OCI-LY1 (cell line): ENCODE measurements at regions not wholly inside any gene's neighbourhood (a gene's known extent, or its start where the extent isn't known, plus 50 kb on each side); places are given as distances from the start of the nearest gene placed in this dataset.
"Not testable (repeated sequence)": the region's sequence is repeated elsewhere in the genome, so short reads cannot be mapped to it uniquely, and the experiment has no call there.

Experiments
- EZH2 ChIP-seq: fragments of 200-600 bp; sonication (generic), shearing (Covaris generic); IDR thresholded peaks from 2 replicates; pipeline ENCODE4 v1.8.0; 2017; ENCODE audit warnings: borderline replicate concordance, mixed run types, mild to moderate bottlenecking, antibody characterized with exemption, low read length, moderate library complexity, mixed read lengths
- TF ChIP-seq, protein P1 (sequence below): fragments of 200-600 bp; sonication (generic), shearing (Covaris generic); IDR thresholded peaks from 2 replicates; pipeline ENCODE4 v1.5.1; 2017; ENCODE audit warnings: mild to moderate bottlenecking, antibody characterized with exemption, low read length, moderate library complexity, mixed read lengths

DNA sequence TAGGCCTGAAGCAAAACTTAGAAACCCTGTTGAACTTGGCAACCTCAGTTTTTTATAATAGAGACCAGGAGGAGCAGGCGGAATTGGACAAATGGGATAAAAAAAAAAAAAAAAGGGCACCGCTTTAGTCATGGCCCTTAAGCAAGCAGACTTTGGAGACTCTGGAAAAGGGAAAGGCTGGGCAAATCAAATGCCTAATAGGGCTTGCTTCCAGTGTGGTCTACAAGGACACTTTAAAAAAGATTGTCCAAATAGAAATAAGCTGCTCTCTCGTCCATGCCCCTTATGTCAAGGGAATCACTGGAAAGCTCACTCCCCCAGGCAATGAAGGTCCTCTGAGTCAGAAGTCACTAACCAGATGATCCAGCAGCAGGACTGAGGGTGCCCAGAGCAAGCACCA is 229.0 kb upstream of the CWC22 start:
- TF ChIP-seq, protein P1, sequence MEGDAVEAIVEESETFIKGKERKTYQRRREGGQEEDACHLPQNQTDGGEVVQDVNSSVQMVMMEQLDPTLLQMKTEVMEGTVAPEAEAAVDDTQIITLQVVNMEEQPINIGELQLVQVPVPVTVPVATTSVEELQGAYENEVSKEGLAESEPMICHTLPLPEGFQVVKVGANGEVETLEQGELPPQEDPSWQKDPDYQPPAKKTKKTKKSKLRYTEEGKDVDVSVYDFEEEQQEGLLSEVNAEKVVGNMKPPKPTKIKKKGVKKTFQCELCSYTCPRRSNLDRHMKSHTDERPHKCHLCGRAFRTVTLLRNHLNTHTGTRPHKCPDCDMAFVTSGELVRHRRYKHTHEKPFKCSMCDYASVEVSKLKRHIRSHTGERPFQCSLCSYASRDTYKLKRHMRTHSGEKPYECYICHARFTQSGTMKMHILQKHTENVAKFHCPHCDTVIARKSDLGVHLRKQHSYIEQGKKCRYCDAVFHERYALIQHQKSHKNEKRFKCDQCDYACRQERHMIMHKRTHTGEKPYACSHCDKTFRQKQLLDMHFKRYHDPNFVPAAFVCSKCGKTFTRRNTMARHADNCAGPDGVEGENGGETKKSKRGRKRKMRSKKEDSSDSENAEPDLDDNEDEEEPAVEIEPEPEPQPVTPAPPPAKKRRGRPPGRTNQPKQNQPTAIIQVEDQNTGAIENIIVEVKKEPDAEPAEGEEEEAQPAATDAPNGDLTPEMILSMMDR = not testable (repeated sequence)
- not testable (repeated sequence) for TF ChIP-seq EZH2
